ENCODE measurements at regions not wholly inside any gene's neighbourhood (a gene's known extent, or its start where the extent isn't known, plus 50 kb on each side); places are given as distances from the start of the nearest gene placed in this dataset.

DNA sequence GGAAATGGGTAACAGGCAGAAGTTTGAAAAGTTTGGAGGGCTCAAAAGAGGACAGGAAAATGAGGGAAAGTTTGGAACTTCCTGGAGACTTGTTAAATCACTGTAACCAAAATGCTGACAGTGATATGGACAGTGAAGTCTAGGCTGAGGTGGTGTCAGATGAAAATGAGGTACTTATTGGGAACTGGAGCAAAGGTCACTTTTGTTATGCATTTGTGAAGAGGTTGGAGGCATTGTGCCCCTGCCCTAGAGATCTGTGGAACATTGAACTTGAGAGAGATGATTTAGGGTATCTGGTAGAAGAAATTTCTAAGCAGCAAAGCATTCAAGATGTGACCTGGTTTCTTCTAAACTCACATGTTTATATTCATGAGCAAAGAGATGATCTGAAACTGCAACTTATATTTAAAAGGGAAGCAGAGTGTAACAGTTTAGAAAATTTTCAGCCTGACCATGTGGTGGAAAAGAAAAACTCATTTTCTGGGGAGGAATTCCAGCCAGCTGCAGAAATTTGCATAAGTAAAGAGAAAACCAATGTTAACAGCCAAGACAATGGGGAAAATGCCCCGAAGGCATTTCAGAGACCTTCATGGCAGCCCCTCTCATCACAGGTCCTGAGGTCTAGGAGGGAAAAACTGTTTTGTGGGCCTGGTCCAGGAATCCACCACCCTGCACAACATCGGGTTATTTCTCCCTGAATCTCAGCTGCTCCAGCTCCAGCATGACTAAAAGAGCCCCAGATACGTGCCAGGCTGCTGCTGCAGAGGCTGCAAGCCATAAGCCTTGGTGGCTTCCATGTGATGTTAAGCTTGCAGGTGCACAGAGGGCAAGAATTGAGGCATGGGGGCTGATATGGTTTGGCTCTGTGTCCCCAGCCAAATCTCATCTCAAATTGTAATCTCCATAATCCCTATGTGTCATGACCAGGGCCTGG, 632.5 kb upstream of the GNPDA2 start:
- H3K27ac ChIP-seq (replicated peaks): no peak overlapping the region
- no peak for TF ChIP-seq GABPA (IDR thresholded peaks at IDR 0.05; ENCODE audit: low read depth)
- TF ChIP-seq, protein P1, sequence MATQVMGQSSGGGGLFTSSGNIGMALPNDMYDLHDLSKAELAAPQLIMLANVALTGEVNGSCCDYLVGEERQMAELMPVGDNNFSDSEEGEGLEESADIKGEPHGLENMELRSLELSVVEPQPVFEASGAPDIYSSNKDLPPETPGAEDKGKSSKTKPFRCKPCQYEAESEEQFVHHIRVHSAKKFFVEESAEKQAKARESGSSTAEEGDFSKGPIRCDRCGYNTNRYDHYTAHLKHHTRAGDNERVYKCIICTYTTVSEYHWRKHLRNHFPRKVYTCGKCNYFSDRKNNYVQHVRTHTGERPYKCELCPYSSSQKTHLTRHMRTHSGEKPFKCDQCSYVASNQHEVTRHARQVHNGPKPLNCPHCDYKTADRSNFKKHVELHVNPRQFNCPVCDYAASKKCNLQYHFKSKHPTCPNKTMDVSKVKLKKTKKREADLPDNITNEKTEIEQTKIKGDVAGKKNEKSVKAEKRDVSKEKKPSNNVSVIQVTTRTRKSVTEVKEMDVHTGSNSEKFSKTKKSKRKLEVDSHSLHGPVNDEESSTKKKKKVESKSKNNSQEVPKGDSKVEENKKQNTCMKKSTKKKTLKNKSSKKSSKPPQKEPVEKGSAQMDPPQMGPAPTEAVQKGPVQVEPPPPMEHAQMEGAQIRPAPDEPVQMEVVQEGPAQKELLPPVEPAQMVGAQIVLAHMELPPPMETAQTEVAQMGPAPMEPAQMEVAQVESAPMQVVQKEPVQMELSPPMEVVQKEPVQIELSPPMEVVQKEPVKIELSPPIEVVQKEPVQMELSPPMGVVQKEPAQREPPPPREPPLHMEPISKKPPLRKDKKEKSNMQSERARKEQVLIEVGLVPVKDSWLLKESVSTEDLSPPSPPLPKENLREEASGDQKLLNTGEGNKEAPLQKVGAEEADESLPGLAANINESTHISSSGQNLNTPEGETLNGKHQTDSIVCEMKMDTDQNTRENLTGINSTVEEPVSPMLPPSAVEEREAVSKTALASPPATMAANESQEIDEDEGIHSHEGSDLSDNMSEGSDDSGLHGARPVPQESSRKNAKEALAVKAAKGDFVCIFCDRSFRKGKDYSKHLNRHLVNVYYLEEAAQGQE (IDR thresholded peaks at IDR 0.05; ENCODE audit: insufficient replicate concordance, low read depth): no peak
- TF ChIP-seq POLR2AphosphoS5 (IDR thresholded peaks at IDR 0.05; ENCODE audit: low read depth): no peak
- TF ChIP-seq, protein P2, sequence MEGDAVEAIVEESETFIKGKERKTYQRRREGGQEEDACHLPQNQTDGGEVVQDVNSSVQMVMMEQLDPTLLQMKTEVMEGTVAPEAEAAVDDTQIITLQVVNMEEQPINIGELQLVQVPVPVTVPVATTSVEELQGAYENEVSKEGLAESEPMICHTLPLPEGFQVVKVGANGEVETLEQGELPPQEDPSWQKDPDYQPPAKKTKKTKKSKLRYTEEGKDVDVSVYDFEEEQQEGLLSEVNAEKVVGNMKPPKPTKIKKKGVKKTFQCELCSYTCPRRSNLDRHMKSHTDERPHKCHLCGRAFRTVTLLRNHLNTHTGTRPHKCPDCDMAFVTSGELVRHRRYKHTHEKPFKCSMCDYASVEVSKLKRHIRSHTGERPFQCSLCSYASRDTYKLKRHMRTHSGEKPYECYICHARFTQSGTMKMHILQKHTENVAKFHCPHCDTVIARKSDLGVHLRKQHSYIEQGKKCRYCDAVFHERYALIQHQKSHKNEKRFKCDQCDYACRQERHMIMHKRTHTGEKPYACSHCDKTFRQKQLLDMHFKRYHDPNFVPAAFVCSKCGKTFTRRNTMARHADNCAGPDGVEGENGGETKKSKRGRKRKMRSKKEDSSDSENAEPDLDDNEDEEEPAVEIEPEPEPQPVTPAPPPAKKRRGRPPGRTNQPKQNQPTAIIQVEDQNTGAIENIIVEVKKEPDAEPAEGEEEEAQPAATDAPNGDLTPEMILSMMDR (IDR thresholded peaks at IDR 0.05; ENCODE audit: insufficient read depth, low read length): no peak
- no peak for TF ChIP-seq SPI1 (IDR thresholded peaks at IDR 0.05; ENCODE audit: borderline replicate concordance, low read depth)
- no peaks in the 10 kb centered on the region for H3K27me3 ChIP-seq (ENCODE audit: insufficient read depth, poor library complexity, severe bottlenecking)
- H3K4me3 ChIP-seq (replicated peaks; ENCODE audit: insufficient read depth, low read length): no peak overlapping the region
- no peak for DNase-seq (ENCODE audit: low read depth in 1 of 2, low spot score in 1 of 2)

DNA sequence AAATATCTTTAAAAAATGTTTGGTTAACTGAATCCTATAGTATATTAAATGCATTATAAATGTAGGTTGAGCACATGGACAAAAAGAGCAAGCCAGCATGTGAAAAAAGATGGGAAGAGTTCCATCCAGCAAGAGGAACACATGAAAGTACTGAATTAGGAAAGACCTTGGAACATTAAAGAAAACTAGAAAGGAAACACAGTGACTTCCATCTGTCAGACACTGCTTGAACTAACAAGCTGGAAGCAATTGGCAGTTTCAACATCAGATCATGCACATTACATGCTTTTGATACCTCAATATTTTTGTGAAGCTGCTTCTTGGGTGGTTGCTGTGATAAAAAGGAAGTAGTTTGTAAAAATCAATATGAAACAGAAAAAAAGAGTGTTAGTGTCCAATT, 626.8 kb upstream of the GNPDA2 start:
- no peak for DNase-seq (ENCODE audit: low read depth in 1 of 2, low spot score in 1 of 2)

DNA sequence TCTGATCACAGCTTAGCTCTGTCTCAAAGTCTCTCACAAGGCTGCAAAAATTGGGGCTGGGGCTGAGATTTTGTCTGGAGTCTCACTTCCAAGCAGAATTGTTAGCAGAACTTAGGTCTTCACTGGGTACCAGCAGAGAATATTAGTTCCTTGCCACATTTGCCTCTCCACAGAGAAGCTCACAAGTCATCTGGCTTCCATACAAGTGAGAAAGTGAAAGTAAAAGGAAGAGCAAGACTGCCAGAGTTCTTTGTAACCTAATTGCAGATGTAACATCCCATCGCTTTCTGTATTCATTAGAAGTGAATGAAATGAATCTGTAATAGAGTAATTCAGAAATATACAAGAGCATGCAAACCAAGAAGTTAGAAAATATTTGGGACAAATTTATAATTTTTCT, 624.1 kb upstream of the GNPDA2 start:
- Histone ChIP-seq H3K27ac (replicated peaks) (no peak overlapping the region), H3K4me3 (replicated peaks; ENCODE audit: insufficient read depth, low read length) (no peak overlapping the region), H3K27me3 (ENCODE audit: insufficient read depth, poor library complexity, severe bottlenecking) (no peaks in the 10 kb centered on the region)
- TF ChIP-seq SPI1 (IDR thresholded peaks at IDR 0.05; ENCODE audit: borderline replicate concordance, low read depth) (no peak), GABPA (IDR thresholded peaks at IDR 0.05; ENCODE audit: low read depth) (no peak), POLR2AphosphoS5 (IDR thresholded peaks at IDR 0.05; ENCODE audit: low read depth) (no peak)
- TF ChIP-seq, protein P2 (IDR thresholded peaks at IDR 0.05; ENCODE audit: insufficient read depth, low read length): no peak
- TF ChIP-seq, protein P1 (IDR thresholded peaks at IDR 0.05; ENCODE audit: insufficient replicate concordance, low read depth): no peak
- no peak for DNase-seq (ENCODE audit: low read depth in 1 of 2, low spot score in 1 of 2)

More for the DNA sequence above, 626.8 kb upstream of the GNPDA2 start:
- no peaks in the 10 kb centered on the region for H3K27me3 ChIP-seq (ENCODE audit: insufficient read depth, poor library complexity, severe bottlenecking)
- TF ChIP-seq, protein P1 (IDR thresholded peaks at IDR 0.05; ENCODE audit: insufficient replicate concordance, low read depth): no peak
- TF ChIP-seq GABPA (IDR thresholded peaks at IDR 0.05; ENCODE audit: low read depth) (no peak), POLR2AphosphoS5 (IDR thresholded peaks at IDR 0.05; ENCODE audit: low read depth) (no peak), SPI1 (IDR thresholded peaks at IDR 0.05; ENCODE audit: borderline replicate concordance, low read depth) (no peak)
- TF ChIP-seq, protein P2 (IDR thresholded peaks at IDR 0.05; ENCODE audit: insufficient read depth, low read length): no peak
- H3K27ac ChIP-seq (replicated peaks): no peak overlapping the region
- no peak overlapping the region for H3K4me3 ChIP-seq (replicated peaks; ENCODE audit: insufficient read depth, low read length)
